ENCODE measurements at regions not wholly inside any gene's neighbourhood (a gene's known extent, or its start where the extent isn't known, plus 50 kb on each side); places are given as distances from the start of the nearest gene placed in this dataset.

GRCh38 chr2:107072150-107072940, 186.4 kb upstream of the ST6GAL2 start:
- TF ChIP-seq POLR2A (IDR thresholded peaks at IDR 0.05; ENCODE audit: low read length) (no peak), GATA1 (IDR thresholded peaks at IDR 0.05; ENCODE audit: low read depth, low read length) (no peak)

Measured in erythroblast (primary cell).